ENCODE measurements at regions not wholly inside any gene's neighbourhood (a gene's known extent, or its start where the extent isn't known, plus 50 kb on each side); places are given as distances from the start of the nearest gene placed in this dataset.

- peak; percentile 97 for ATAC-seq
- TF ChIP-seq BACH2 (CRISPR knock-in tag; IDR thresholded peaks at IDR 0.05; ENCODE audit: borderline replicate concordance), result no peak
- TF ChIP-seq, protein P1, sequence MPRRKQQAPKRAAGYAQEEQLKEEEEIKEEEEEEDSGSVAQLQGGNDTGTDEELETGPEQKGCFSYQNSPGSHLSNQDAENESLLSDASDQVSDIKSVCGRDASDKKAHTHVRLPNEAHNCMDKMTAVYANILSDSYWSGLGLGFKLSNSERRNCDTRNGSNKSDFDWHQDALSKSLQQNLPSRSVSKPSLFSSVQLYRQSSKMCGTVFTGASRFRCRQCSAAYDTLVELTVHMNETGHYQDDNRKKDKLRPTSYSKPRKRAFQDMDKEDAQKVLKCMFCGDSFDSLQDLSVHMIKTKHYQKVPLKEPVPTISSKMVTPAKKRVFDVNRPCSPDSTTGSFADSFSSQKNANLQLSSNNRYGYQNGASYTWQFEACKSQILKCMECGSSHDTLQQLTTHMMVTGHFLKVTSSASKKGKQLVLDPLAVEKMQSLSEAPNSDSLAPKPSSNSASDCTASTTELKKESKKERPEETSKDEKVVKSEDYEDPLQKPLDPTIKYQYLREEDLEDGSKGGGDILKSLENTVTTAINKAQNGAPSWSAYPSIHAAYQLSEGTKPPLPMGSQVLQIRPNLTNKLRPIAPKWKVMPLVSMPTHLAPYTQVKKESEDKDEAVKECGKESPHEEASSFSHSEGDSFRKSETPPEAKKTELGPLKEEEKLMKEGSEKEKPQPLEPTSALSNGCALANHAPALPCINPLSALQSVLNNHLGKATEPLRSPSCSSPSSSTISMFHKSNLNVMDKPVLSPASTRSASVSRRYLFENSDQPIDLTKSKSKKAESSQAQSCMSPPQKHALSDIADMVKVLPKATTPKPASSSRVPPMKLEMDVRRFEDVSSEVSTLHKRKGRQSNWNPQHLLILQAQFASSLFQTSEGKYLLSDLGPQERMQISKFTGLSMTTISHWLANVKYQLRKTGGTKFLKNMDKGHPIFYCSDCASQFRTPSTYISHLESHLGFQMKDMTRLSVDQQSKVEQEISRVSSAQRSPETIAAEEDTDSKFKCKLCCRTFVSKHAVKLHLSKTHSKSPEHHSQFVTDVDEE (CRISPR knock-in tag; IDR thresholded peaks at IDR 0.05), result 0 out of 2 replicates have a peak, but pooled peaks have one; percentile 50
- no peak for TF ChIP-seq ZC3H10 (CRISPR knock-in tag; IDR thresholded peaks at IDR 0.05)
Observed at GRCh38 chr12:115752913-115753726, 524.4 kb downstream of the MED13L start.

DNA sequence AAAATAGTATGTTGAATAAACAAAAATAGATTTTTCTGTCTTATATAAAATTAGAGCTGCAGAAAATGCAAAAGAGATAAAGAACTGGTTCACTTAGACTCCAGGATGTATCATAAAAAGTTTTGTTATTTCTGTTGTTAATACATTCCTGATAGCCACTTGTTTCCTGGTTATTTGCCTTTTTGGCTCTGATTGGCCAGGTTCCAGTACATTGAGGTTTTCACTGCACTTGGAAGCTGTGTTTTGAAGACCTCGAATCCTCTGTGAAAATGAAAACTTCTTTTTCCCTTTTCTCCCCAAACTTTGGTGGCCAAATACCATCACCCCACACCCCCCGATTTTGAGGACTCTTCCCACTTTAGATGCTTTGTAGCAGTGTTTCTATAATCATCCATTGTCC is 525.3 kb downstream of the MED13L start:
- no peak for ATAC-seq
- TF ChIP-seq ZNF565 (CRISPR knock-in tag; conservative IDR thresholded peaks at IDR 0.05; ENCODE audit: low read depth), result no peak
- TF ChIP-seq ARNTL (CRISPR knock-in tag; IDR thresholded peaks at IDR 0.05; ENCODE audit: borderline replicate concordance, low read depth), result no peak
- no peak for TF ChIP-seq OSR1 (CRISPR knock-in tag; IDR thresholded peaks at IDR 0.05)
- TF ChIP-seq TCF4 (CRISPR knock-in tag; IDR thresholded peaks at IDR 0.05; ENCODE audit: borderline replicate concordance), result no peak
- TF ChIP-seq ZNF8 (CRISPR knock-in tag; IDR thresholded peaks at IDR 0.05), result no peak
- TF ChIP-seq, protein P2, sequence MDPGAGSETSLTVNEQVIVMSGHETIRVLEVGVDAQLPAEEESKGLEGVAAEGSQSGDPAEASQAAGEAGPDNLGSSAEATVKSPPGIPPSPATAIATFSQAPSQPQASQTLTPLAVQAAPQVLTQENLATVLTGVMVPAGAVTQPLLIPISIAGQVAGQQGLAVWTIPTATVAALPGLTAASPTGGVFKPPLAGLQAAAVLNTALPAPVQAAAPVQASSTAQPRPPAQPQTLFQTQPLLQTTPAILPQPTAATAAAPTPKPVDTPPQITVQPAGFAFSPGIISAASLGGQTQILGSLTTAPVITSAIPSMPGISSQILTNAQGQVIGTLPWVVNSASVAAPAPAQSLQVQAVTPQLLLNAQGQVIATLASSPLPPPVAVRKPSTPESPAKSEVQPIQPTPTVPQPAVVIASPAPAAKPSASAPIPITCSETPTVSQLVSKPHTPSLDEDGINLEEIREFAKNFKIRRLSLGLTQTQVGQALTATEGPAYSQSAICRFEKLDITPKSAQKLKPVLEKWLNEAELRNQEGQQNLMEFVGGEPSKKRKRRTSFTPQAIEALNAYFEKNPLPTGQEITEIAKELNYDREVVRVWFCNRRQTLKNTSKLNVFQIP (CRISPR knock-in tag; IDR thresholded peaks at IDR 0.05; ENCODE audit: borderline replicate concordance, low read depth), result no peak
- TF ChIP-seq GLIS3 (CRISPR knock-in tag; IDR thresholded peaks at IDR 0.05), result no peak
- no peak for TF ChIP-seq CSRNP3 (CRISPR knock-in tag; IDR thresholded peaks at IDR 0.05)
- TF ChIP-seq CSDC2 (CRISPR knock-in tag; IDR thresholded peaks at IDR 0.05), result no peak
- TF ChIP-seq, protein P3, sequence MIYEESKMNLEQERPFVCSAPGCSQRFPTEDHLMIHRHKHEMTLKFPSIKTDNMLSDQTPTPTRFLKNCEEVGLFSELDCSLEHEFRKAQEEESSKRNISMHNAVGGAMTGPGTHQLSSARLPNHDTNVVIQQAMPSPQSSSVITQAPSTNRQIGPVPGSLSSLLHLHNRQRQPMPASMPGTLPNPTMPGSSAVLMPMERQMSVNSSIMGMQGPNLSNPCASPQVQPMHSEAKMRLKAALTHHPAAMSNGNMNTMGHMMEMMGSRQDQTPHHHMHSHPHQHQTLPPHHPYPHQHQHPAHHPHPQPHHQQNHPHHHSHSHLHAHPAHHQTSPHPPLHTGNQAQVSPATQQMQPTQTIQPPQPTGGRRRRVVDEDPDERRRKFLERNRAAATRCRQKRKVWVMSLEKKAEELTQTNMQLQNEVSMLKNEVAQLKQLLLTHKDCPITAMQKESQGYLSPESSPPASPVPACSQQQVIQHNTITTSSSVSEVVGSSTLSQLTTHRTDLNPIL (CRISPR knock-in tag; IDR thresholded peaks at IDR 0.05; ENCODE audit: low read depth), result no peak
- TF ChIP-seq TOX (CRISPR knock-in tag; IDR thresholded peaks at IDR 0.05; ENCODE audit: borderline replicate concordance), result no peak
- no peak for TF ChIP-seq ZFP30 (CRISPR knock-in tag; IDR thresholded peaks at IDR 0.05)
- TF ChIP-seq ESRRG (CRISPR knock-in tag; IDR thresholded peaks at IDR 0.05), result no peak
- no peak for TF ChIP-seq SNAI2 (CRISPR knock-in tag; IDR thresholded peaks at IDR 0.05)
- TF ChIP-seq RARB (CRISPR knock-in tag; IDR thresholded peaks at IDR 0.05), result no peak

GRCh38 chr12:115750340-115750739 is 527.2 kb downstream of the MED13L start:
- no peak for ATAC-seq
- TF ChIP-seq, protein P3 (CRISPR knock-in tag; IDR thresholded peaks at IDR 0.05; ENCODE audit: low read depth), result no peak
- TF ChIP-seq, protein P1 (CRISPR knock-in tag; IDR thresholded peaks at IDR 0.05), result no peak
- TF ChIP-seq ZC3H10 (CRISPR knock-in tag; IDR thresholded peaks at IDR 0.05) (no peak), BACH2 (CRISPR knock-in tag; IDR thresholded peaks at IDR 0.05; ENCODE audit: borderline replicate concordance) (no peak), TOX (CRISPR knock-in tag; IDR thresholded peaks at IDR 0.05; ENCODE audit: borderline replicate concordance) (no peak), TCF4 (CRISPR knock-in tag; IDR thresholded peaks at IDR 0.05; ENCODE audit: borderline replicate concordance) (no peak), GLIS3 (CRISPR knock-in tag; IDR thresholded peaks at IDR 0.05) (no peak)
- TF ChIP-seq, protein P4, sequence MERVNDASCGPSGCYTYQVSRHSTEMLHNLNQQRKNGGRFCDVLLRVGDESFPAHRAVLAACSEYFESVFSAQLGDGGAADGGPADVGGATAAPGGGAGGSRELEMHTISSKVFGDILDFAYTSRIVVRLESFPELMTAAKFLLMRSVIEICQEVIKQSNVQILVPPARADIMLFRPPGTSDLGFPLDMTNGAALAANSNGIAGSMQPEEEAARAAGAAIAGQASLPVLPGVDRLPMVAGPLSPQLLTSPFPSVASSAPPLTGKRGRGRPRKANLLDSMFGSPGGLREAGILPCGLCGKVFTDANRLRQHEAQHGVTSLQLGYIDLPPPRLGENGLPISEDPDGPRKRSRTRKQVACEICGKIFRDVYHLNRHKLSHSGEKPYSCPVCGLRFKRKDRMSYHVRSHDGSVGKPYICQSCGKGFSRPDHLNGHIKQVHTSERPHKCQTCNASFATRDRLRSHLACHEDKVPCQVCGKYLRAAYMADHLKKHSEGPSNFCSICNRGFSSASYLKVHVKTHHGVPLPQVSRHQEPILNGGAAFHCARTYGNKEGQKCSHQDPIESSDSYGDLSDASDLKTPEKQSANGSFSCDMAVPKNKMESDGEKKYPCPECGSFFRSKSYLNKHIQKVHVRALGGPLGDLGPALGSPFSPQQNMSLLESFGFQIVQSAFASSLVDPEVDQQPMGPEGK (CRISPR knock-in tag; IDR thresholded peaks at IDR 0.05; ENCODE audit: borderline replicate concordance), result no peak
